Mammary epithelial cell (primary cell): ENCODE measurements at regions not wholly inside any gene's neighbourhood (a gene's known extent, or its start where the extent isn't known, plus 50 kb on each side); places are given as distances from the start of the nearest gene placed in this dataset.

Experiments used
- CTCF ChIP-seq, 2 donors: IDR thresholded peaks in 1 of 2; conservative IDR thresholded peaks in 1 of 2; 2 replicates each; pipeline ENCODE4 v1.5.1; 2011 to 2012; ENCODE audit warnings: inconsistent platforms in 2 of 2, low read length in 2 of 2, mild to moderate bottlenecking in 2 of 2, control low read depth in 1 of 2, low read depth in 1 of 2; ENCODE audit not compliant: insufficient read depth in 1 of 2; ENCODE audit errors: extremely low read depth in 1 of 2
- EZH2 ChIP-seq: IDR thresholded peaks from 2 replicates; pipeline ENCODE4 v1.6.1; 2012; ENCODE audit warnings: low read length, inconsistent platforms, borderline replicate concordance

GRCh38 chr20:43295781-43296180 is 106.1 kb upstream of the PTPRT start:
- TF ChIP-seq CTCF (conservative IDR thresholded peaks at IDR 0.05 in 1 of 2, IDR thresholded peaks at IDR 0.05 in 1 of 2; ENCODE audit: extremely low read depth in 1 of 2, insufficient read depth in 1 of 2, low read depth in 1 of 2, low read length in 2 of 2) = no peak
- TF ChIP-seq EZH2 = no peak
